LNCAP (cell line): ENCODE measurements at regions not wholly inside any gene's neighbourhood (a gene's known extent, or its start where the extent isn't known, plus 50 kb on each side); places are given as distances from the start of the nearest gene placed in this dataset.

Experiments
- CTCF ChIP-seq: fragments of 450-650 bp; IDR thresholded peaks from 2 replicates; pipeline ENCODE4 v1.5.1; 2017; ENCODE audit warnings: mild to moderate bottlenecking

- TF ChIP-seq CTCF, result no peak
Observed at GRCh38 chr5:135266975-135267374, 132.1 kb downstream of the MACROH2A1 start.

GRCh38 chr5:135266303-135266635 is 132.8 kb downstream of the MACROH2A1 start:
- TF ChIP-seq CTCF, result no peak

- no peak for TF ChIP-seq CTCF
Observed at GRCh38 chr5:135265497-135266302, 133.3 kb downstream of the MACROH2A1 start.

- no peak for TF ChIP-seq CTCF
Observed at GRCh38 chr5:135264451-135265440, 134.3 kb downstream of the MACROH2A1 start.

- no peak for TF ChIP-seq CTCF
Observed at GRCh38 chr5:135263022-135263668, 135.9 kb downstream of the MACROH2A1 start.

- TF ChIP-seq CTCF, result no peak
Observed at GRCh38 chr5:135262364-135262763, 136.7 kb downstream of the MACROH2A1 start.

- no peak for TF ChIP-seq CTCF
Observed at GRCh38 chr5:135255461-135256178, 143.4 kb downstream of the MACROH2A1 start.
